Amniotic epithelial cell (primary cell): ENCODE measurements at regions not wholly inside any gene's neighbourhood (a gene's known extent, or its start where the extent isn't known, plus 50 kb on each side); places are given as distances from the start of the nearest gene placed in this dataset.
"Not testable (repeated sequence)": the region's sequence is repeated elsewhere in the genome, so short reads cannot be mapped to it uniquely, and the experiment has no call there.

Source experiments
- DNase-seq: peaks from one replicate; pipeline ENCODE4 v3.0.0-alpha.2; 2010; ENCODE audit warnings: low read depth

- peak; percentile 63 for DNase-seq
These were observed 145.4 kb upstream of the ZNF516 start for GRCh38 chr18:76640438-76640837.

- DNase-seq: no peak
These were observed 139.5 kb upstream of the ZNF516 start for GRCh38 chr18:76634564-76634963.

GRCh38 chr18:76633588-76634269 is 138.7 kb upstream of the ZNF516 start:
- no peak for DNase-seq

- DNase-seq: no peak
These were observed 132.4 kb upstream of the ZNF516 start for GRCh38 chr18:76627444-76627843.

GRCh38 chr18:76626991-76627390 is 131.9 kb upstream of the ZNF516 start:
- no peak for DNase-seq

- DNase-seq: no peak
These were observed 127.6 kb upstream of the ZNF516 start for GRCh38 chr18:76622651-76623050.

GRCh38 chr18:76621782-76622495 is 126.9 kb upstream of the ZNF516 start:
- peak; percentile 67 for DNase-seq

GRCh38 chr18:76621226-76621625 is 126.2 kb upstream of the ZNF516 start:
- DNase-seq: peak; percentile 59

- DNase-seq: peak; percentile 76
These were observed 125.5 kb upstream of the ZNF516 start for GRCh38 chr18:76620321-76621170.

- no peak for DNase-seq
These were observed 124.7 kb upstream of the ZNF516 start for GRCh38 chr18:76619621-76620315.

- peak; percentile 98 for DNase-seq
These were observed 124.2 kb upstream of the ZNF516 start for GRCh38 chr18:76619261-76619620.

GRCh38 chr18:76618721-76619120 is 123.7 kb upstream of the ZNF516 start:
- no peak for DNase-seq

GRCh38 chr18:76616373-76616772 is 121.3 kb upstream of the ZNF516 start:
- no peak for DNase-seq

- DNase-seq: peak; percentile 42
These were observed 120.2 kb upstream of the ZNF516 start for GRCh38 chr18:76615065-76615733.

GRCh38 chr18:76613755-76614120 is 118.7 kb upstream of the ZNF516 start:
- no peak for DNase-seq

GRCh38 chr18:76613053-76613754 is 118.2 kb upstream of the ZNF516 start:
- DNase-seq: no peak

- DNase-seq: not testable (repeated sequence)
These were observed 116.7 kb upstream of the ZNF516 start for GRCh38 chr18:76611750-76612045.

GRCh38 chr18:76610933-76611749 is 116.1 kb upstream of the ZNF516 start:
- DNase-seq: peak; percentile 42

- DNase-seq: no peak
These were observed 115.0 kb upstream of the ZNF516 start for GRCh38 chr18:76610012-76610411.

- no peak for DNase-seq
These were observed 110.4 kb upstream of the ZNF516 start for GRCh38 chr18:76605341-76605929.
